Neural cell (in vitro differentiated cells): ENCODE measurements at regions not wholly inside any gene's neighbourhood (a gene's known extent, or its start where the extent isn't known, plus 50 kb on each side); places are given as distances from the start of the nearest gene placed in this dataset.

ENCODE experiments used
- H2AFZ ChIP-seq: fragments of 200-600, 300-800 bp; sonication (generic), shearing (Covaris generic); 2 replicates; pipeline ENCODE4 v1.6.0; 2014; ENCODE audit warnings: low read depth, mild to moderate bottlenecking, antibody characterized with exemption, low read length, moderate library complexity
- H3F3A ChIP-seq: fragments of 200-600 bp; shearing (Covaris generic); 2 replicates; pipeline ENCODE4 v1.6.1; 2016; ENCODE audit warnings: mild to moderate bottlenecking, moderate library complexity, mixed read lengths, antibody characterized with exemption, low read length; ENCODE audit not compliant: insufficient read depth, poor library complexity, severe bottlenecking
- H3K27ac ChIP-seq: fragments of 200-600, 300-800 bp; sonication (generic), shearing (Covaris generic); 2 replicates; pipeline ENCODE4 v1.5.1; 2014; ENCODE audit warnings: mild to moderate bottlenecking, low read length, moderate library complexity
- H3K27me3 ChIP-seq: fragments of 300-800, 200-600 bp; sonication (generic), shearing (Covaris generic); 2 replicates; pipeline ENCODE4 v1.6.0; 2014; ENCODE audit warnings: mild to moderate bottlenecking, low read depth, low read length, moderate library complexity; ENCODE audit not compliant: insufficient read depth
- H3K36me3 ChIP-seq: fragments of 300-800, 200-600 bp; sonication (generic), shearing (Covaris generic); 2 replicates; pipeline ENCODE4 v1.5.1; 2014; ENCODE audit warnings: mild to moderate bottlenecking, antibody characterized with exemption, low read length, moderate library complexity; ENCODE audit not compliant: insufficient read depth
- H3K4me2 ChIP-seq: fragments of 300-800, 200-600 bp; sonication (generic), shearing (Covaris generic); 2 replicates; pipeline ENCODE4 v1.6.0; 2014; ENCODE audit warnings: mild to moderate bottlenecking, low read length
- H3K4me3 ChIP-seq: fragments of 300-800, 200-600 bp; sonication (generic), shearing (Covaris generic); 2 replicates; pipeline ENCODE4 v1.5.1; 2014; ENCODE audit warnings: mild to moderate bottlenecking, low read length, moderate library complexity
- H3K79me2 ChIP-seq: fragments of 200-600 bp; shearing (Covaris generic); replicated peaks from 2 replicates; pipeline ENCODE4 v1.6.0; 2014; ENCODE audit warnings: mild to moderate bottlenecking, low read length, moderate library complexity; ENCODE audit not compliant: insufficient read depth
- H3K9ac ChIP-seq: fragments of 300-800, 200-600 bp; sonication (generic), shearing (Covaris generic); 2 replicates; pipeline ENCODE4 v1.6.1; 2016; ENCODE audit warnings: mild to moderate bottlenecking, low read length, mixed read lengths
- H3K9me2 ChIP-seq: fragments of 200-600 bp; shearing (Covaris generic); 2 replicates; pipeline ENCODE4 v1.6.1; 2016; ENCODE audit warnings: mild to moderate bottlenecking, low read length, mixed read lengths; ENCODE audit not compliant: insufficient read depth
- H3K9me3 ChIP-seq: fragments of 200-600, 300-800 bp; sonication (generic), shearing (Covaris generic); 2 replicates; pipeline ENCODE4 v1.6.1; 2016; ENCODE audit warnings: mild to moderate bottlenecking, mixed run types, low read length, moderate library complexity, mixed read lengths
- H4K20me1 ChIP-seq: fragments of 200-600 bp; shearing (Covaris generic); 2 replicates; pipeline ENCODE4 v1.6.1; 2016; ENCODE audit warnings: mild to moderate bottlenecking, mixed run types; ENCODE audit not compliant: insufficient read depth
- CTCF ChIP-seq: fragments of 450-650 bp; IDR thresholded peaks from 2 replicates; pipeline ENCODE4 v1.5.1; 2014; ENCODE audit warnings: antibody characterized with exemption, mild to moderate bottlenecking, moderate library complexity; ENCODE audit not compliant: poor library complexity, severe bottlenecking
- EP300 ChIP-seq: fragments of 450-650 bp; conservative IDR thresholded peaks from 2 replicates; pipeline ENCODE4 v1.6.1; 2014; ENCODE audit warnings: antibody characterized with exemption, mild to moderate bottlenecking, moderate library complexity; ENCODE audit not compliant: poor library complexity, severe bottlenecking
- EZH2 ChIP-seq: fragments of 200-600, 300-800 bp; shearing (Covaris generic), sonication (generic); IDR thresholded peaks from 2 replicates; pipeline ENCODE4 v1.6.1; 2014; ENCODE audit warnings: antibody characterized with exemption, low read length, borderline replicate concordance, mild to moderate bottlenecking; ENCODE audit not compliant: insufficient read depth, poor library complexity, severe bottlenecking
- MXI1 ChIP-seq: fragments of 450-650 bp; conservative IDR thresholded peaks from 2 replicates; pipeline ENCODE4 v1.6.1; 2014; ENCODE audit warnings: antibody characterized with exemption, mild to moderate bottlenecking; ENCODE audit not compliant: poor library complexity, severe bottlenecking
- POLR2AphosphoS5 ChIP-seq: IDR thresholded peaks from 2 replicates; pipeline ENCODE4 v1.6.1; 2012
- RAD21 ChIP-seq: fragments of 450-650 bp; conservative IDR thresholded peaks from 2 replicates; pipeline ENCODE4 v1.6.1; 2014; ENCODE audit warnings: antibody characterized with exemption, mild to moderate bottlenecking, moderate library complexity
- REST ChIP-seq: IDR thresholded peaks from 2 replicates; pipeline ENCODE4 v1.6.1; 2012; ENCODE audit warnings: borderline replicate concordance
- SMC3 ChIP-seq: fragments of 450-650 bp; conservative IDR thresholded peaks from 2 replicates; pipeline ENCODE4 v1.6.1; 2014; ENCODE audit warnings: antibody characterized with exemption, mild to moderate bottlenecking, moderate library complexity; ENCODE audit not compliant: poor library complexity
- TAF1 ChIP-seq: IDR thresholded peaks from 2 replicates; pipeline ENCODE4 v1.6.1; 2012; ENCODE audit warnings: low read depth

GRCh38 chr2:147433822-147434221 lies 411.0 kb upstream of the ACVR2A start:
- no peaks in the 10 kb centered on the region for H3K9me3 ChIP-seq
- H3K36me3 ChIP-seq = no peaks in the 10 kb centered on the region
- no peak overlapping the region for H3K4me2 ChIP-seq
- TF ChIP-seq SMC3 (no peak), TAF1 (no peak), EP300 (no peak), EZH2 (no peak), REST (no peak), CTCF (no peak)
- H3K4me3 ChIP-seq = no peak overlapping the region
- no peak overlapping the region for H3K9ac ChIP-seq
- H3K27ac ChIP-seq = no peak overlapping the region
- no peaks in the 10 kb centered on the region for H4K20me1 ChIP-seq
- no peaks in the 10 kb centered on the region for H3K27me3 ChIP-seq
- H2AFZ ChIP-seq = no peak overlapping the region
- no peaks in the 10 kb centered on the region for H3K9me2 ChIP-seq
- H3F3A ChIP-seq = no peaks in the 10 kb centered on the region
- H3K79me2 ChIP-seq = no peaks in the 10 kb centered on the region

GRCh38 chr2:147430408-147430807 lies 414.4 kb upstream of the ACVR2A start:
- H3K4me2 ChIP-seq = no peak overlapping the region
- no peaks in the 10 kb centered on the region for H3K9me3 ChIP-seq
- no peak overlapping the region for H3K27ac ChIP-seq
- no peak overlapping the region for H2AFZ ChIP-seq
- no peak for TF ChIP-seq EZH2
- no peak for TF ChIP-seq MXI1
- TF ChIP-seq SMC3 = no peak
- TF ChIP-seq EP300 = no peak
- no peak for TF ChIP-seq RAD21
- no peak for TF ChIP-seq POLR2AphosphoS5
- no peak for TF ChIP-seq REST
- no peak for TF ChIP-seq TAF1
- TF ChIP-seq CTCF = no peak
- no peaks in the 10 kb centered on the region for H3K27me3 ChIP-seq
- no peaks in the 10 kb centered on the region for H3K36me3 ChIP-seq
- H4K20me1 ChIP-seq = no peaks in the 10 kb centered on the region
- H3K4me3 ChIP-seq = no peak overlapping the region
- no peaks in the 10 kb centered on the region for H3F3A ChIP-seq
- no peaks in the 10 kb centered on the region for H3K9me2 ChIP-seq
- H3K79me2 ChIP-seq = no peaks in the 10 kb centered on the region
- no peak overlapping the region for H3K9ac ChIP-seq
